ENCODE measurements at regions not wholly inside any gene's neighbourhood (a gene's known extent, or its start where the extent isn't known, plus 50 kb on each side); places are given as distances from the start of the nearest gene placed in this dataset.

DNA sequence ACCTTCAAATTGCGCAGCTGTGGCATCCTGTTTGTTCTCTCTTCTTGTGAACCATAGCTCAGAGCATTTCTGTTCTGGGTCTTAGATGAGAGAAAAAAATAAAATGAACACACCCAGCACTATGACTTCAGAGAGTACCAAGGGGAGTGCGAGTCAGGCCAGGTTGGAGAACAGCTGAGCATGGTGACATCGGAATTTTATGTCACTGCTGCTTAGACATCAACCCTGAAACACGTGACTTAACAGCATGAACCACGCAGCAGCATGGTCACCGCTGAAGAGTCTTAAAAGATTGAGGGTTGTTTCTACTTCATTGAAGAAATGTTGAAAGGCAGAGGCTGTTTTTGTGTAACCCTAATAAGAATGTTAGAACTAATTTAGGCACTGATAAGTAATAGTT, 288.8 kb upstream of the SOX11 start:
- DNase-seq (ENCODE audit: low read depth) = no peak

DNA sequence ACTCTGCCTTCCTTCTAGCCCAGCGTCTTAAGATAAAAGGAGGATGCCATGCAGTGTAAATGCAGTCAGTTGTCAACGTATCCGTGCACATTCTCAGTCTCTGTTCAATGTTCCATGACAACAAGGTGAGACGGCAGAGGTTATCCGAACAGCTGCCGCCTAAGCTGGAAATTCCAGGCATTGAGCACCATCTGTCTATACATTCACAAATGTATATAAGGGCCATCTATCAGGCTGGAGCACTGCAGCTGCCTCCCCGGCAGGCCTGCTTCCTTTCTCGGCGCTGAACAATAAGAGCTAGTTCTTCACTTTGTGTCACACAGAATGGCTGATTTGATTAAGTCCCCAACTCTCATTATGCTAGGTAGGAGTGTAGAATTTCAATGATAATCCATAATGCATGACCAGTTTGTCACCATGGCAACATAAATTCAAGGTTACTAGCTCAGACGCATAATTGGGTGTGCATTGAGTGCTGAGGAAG, 282.2 kb upstream of the SOX11 start:
- no peak for DNase-seq (ENCODE audit: low read depth)

DNA sequence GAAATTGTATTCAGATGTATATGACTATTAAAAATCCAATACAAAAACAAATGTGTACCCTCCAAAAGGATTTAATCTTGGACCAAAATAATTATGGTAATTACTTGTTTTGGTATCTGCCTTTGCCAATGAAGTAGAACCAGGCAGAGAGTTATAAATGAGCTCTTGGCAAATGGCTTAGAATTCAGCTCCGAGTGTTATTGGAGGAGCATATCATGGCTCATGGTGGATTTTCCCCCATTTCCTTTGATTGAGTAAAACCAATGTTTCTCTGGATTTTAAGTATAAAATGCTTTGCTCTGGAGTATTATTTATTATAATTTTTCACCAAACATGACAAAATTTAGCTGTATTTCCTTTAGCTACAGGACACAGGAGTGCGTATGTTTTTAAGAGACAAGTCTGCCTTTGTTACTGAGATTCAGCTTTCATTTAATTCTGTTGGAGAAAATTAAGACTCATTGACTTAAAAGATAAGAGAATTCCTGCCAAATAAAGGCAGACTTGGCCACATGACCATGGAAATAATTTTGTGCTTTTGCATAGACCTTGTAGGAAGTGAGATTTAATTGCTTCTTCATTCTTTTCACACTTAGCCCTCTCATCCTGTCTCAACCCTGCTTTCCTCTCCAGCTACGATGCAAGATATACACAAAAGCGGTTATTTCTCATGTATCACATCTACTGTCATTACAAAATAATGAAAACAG, 281.0 kb upstream of the SOX11 start:
- no peak for DNase-seq (ENCODE audit: low read depth)

DNA sequence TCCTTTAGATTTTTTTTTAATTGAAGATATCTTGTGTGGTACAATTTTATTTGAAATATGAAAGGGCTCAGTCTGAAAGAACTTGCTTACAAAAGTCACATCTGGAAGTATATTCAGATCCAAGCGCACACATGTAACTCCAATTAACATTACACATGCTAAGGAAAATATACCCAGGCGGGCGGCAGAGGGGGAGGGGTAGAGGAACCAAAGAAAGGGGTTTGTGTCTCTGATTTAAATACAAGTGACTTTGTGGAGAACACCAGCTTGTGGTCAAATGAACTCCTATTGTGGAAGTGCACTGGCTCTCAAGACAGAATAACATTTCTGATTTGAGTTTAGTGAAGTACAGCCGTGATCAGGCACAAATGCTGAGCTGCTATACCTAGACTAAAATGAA, 280.2 kb upstream of the SOX11 start:
- no peak for DNase-seq (ENCODE audit: low read depth)

DNA sequence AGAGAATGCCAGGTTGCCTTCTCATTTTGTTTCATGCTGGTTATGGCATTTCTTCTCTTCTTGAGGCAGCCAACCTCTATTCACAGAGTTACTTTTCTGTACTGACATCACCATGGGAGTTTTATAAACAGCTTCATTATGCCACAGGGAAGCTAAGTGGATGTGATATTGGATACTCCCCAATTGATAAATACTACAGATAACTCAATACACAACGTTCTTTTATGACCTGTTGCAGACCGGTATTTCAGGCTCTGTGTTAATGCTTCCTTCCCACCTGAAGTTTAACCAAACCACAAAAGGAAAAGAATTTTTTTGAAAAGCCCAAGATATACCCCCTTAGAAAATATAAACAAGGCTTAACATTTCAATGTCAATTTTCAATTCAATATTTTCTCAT, 258.3 kb upstream of the SOX11 start:
- no peak for DNase-seq (ENCODE audit: low read depth)

DNA sequence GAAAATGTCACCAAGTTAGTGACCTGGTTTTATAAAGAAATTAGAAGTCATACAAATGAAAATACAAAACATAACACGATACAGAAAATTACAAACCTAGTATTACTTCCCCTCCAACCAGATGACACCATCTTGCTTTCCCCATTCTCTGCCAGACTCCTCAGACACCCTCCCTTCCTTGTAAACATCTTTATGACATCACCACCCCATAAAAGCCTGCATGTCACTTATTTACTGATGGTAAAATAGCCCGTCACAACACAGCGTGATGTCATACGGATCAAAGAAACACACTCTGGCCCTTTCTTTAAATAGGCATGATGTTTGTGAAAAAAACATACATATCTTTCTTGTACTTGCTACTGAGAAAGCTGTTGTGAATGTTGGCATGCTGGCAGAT, 254.8 kb upstream of the SOX11 start:
- no peak for DNase-seq (ENCODE audit: low read depth)

DNA sequence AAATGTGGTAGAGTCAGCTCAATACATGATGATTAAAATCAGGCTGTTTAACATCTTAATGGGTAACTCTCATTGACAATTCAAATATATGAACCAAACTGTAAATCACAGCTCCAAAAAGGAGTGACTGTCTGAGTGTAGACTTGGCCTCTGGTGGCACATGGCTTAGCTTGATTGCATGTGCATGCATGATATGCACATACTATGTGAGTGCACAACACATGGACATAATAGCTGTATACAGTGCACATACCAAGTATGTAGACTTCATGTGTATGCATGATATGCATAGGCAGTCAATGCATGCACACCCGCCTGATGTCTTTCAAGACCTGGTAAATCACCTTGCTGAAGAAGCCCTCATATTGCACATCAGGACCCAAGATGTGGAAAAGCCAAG, 252.0 kb upstream of the SOX11 start:
- no peak for DNase-seq (ENCODE audit: low read depth)

DNA sequence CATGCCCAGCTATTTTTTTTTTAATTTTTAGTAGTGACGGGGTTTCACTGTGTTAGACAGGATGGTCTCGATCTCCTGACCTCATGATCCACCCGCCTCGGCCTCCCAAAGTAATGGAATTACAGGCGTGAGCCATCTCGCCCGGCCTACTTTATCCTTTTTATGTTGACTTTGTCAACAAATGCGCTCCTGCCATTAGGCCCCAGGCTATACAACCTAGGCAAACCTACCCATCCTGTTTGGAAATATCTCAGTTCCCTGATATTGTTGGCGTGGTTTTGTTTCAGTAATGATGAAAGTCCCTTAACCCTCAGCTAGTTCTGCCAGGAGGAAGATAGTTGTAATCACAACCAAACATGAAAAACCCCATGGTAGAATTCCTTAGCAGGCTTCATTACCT, 249.4 kb upstream of the SOX11 start:
- DNase-seq (ENCODE audit: low read depth) = no peak

DNA sequence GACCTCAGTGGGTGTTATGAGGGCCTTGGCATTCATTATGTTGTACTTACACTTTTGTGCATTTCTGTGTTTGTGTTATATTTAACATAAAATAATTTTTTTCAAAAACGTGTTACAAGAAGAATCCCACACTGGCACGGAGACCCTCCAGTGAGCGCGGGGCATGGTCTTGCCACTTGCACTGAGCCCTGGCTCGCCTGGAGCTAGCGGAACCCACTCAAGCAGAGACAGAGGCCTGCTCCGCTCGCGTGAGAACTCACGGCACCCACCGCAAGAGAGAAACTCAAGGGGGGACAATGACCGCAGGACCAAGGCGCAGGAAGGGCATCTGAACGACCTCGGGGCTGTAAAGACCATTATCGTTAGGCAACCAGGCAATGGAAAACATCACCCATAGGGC, 248.0 kb upstream of the SOX11 start:
- DNase-seq (ENCODE audit: low read depth) = no peak

DNA sequence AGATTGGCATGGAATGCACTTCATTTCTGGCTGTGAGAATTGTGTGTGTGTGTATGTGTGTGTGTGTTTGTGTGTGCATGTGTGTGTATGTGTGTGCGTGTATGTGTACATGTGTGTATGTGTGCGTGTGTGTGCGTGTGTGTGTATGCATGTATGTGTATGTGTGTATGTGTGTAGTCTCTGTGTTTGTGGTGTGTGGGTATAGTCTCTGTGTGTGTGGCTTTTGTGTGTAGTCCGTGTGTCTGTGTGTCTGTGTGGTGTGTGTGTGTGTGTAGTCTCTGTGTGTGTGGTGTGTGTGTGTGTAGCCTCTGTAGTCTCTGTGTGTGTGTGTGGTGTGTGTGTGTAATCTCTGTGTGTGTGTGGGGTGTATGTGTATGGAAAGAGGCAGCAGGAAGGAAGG, 247.3 kb upstream of the SOX11 start:
- DNase-seq (ENCODE audit: low read depth) = no peak

DNA sequence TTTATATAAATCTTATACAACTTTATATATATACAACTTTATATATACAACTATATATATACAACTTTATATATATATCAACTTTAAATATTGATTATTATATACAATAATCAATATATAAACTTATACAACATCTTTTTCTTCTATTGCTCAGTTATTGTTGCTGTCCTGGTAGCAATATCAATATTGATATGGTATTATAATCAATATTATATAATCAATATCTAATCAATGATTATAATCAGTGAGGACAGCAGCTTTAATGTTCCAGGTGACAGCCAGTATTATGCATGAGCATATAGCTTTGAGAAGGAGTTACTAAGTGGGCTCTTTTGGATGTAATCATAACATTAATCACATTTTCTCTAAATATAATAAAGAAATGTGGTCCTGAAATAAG, 242.3 kb upstream of the SOX11 start:
- DNase-seq (ENCODE audit: low read depth) = no peak

DNA sequence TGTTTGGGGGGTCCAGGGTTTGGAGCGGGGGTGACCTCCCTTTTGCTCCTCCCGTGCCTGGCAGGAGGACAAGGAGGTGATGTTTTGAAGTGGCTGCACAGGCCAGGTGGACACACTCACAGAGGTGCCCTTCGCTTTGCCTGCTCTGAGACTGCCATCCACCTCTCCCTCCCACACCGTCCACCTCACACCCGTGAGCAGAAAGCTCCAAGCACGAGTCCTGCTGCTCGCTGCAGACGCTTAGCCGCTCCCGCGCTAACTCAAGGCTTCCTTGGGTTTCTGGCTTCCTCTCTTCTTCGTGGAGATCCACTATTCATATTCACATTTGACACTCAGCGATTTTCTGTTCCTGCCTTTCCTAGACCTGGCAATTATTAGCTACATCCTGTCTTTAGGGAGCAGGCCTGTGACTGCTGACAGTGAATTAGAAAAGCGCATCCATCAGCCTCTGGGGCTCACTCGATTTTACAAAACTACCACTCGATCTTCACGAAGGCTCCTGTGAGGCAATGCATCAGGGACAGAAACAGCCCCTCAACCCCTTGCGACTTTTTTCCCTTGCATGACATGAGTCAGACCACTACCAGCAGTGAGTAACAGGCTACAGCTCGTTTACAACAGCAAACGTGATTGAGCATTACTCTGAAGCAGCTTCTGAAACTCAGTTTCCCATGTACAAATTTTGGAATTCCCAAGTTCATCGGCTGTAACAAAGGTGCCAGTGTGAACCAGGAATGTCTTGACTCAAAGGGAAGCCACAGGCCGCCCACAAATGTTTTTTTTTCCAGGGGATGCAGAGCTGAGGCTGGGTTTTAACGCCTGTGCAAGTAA, 238.7 kb upstream of the SOX11 start:
- peak; percentile 43 for DNase-seq (ENCODE audit: low read depth)

DNA sequence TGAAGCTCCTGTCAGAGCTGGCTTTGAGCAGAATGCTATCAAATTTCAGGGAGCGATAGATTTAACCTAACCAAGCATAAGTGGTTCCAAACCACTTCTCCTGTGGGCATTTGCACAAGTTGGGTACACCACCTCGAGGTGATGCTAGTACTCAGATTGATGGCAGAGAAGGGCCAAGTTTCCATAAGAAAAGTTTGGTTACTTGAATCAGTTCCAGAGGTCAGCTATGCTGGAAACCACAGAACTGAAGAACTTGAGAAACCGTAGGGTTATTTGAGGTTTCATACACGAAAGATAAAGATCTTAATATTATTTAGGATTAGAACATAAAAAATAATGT, 238.2 kb upstream of the SOX11 start:
- DNase-seq (ENCODE audit: low read depth) = no peak

DNA sequence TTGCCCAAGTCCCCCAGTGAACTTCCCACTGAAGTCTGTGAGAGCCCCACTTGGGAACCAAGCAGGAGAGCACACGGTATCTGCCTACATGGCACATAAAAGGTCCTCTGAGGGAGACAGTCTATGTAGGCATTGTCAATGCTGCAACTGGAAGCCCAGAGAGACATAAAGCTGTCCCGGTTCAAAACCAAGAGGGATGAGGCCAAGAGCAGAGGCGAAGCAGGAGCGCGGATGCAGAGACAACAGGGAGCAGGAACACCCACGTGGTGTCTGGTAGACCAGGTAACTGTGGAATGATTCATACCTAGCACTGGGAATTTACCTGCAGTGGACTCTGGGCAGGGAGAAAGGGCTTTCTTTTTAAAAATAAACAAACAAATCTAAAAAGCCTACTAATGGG, 233.1 kb upstream of the SOX11 start:
- no peak for DNase-seq (ENCODE audit: low read depth)

DNA sequence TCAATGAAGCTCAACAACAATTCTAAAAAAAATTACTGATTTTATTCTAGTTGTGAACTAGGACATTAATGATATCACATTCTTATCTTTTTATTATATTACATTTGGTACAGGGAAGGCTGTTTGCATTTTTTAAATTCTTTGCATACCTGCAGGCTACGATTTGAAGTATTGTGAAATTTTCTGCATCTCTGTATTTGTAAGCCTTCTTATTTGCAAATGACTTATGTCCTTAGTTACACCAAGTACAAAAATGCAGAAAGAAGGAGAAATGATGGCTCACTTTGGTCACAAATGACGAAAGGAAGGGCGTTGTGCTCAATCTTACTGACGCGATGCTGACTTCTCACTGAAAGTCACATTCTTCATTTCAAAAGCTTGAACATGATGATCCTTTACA, 227.5 kb upstream of the SOX11 start:
- no peak for DNase-seq (ENCODE audit: low read depth)

DNA sequence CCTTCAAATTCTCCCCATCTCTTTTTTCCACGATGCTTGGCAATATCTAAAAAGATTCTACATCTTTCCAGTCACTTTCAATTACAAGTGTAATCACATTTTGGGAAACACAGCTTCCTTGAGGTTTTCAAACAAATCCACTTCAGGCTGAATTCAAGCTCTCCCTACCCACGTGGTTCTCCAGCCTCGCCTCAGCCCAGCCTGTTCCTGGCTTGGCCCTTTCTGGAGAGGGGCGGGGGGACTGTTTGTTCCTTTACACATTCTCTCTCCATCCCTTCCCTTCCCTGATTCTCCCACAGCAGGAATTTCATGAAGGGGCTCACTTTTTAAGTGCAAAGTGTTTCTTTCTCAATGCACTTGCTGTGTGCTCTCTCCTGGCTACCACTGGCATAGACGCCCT, 226.3 kb upstream of the SOX11 start:
- DNase-seq (ENCODE audit: low read depth) = no peak

DNA sequence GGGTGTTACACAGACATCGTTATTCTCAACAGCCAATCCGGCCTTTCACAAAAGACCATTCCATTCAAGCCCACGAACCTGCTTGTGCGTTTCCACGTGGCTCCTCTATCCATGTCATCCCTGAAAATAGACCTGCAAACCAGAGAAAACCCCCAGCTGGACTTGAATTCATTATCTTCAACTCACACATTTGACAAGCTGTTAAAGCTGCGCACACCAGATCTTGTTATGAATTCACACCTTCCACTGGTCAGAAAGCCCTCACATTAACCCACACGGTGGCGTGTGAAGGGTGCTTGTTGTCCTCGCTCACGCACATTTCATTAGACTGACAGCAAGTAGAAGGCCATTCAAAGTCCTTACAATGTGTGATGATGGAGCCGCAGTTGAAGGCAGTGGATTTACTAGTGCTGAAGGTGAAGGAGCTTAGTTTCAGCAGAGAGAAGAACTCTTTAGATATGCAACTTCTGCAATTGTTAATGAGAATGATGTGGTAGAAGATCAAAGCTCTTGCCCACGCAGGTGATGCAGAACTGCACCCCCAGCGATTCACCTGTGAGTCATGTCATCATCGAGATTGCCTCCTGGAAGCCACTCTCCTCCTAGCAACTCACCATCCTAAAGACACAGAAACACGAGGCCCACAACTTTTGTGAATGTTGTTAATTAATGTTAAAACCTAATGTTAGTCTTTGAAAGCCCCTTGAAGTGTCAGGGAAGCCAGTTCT, 224.8 kb upstream of the SOX11 start:
- DNase-seq (ENCODE audit: low read depth) = no peak

DNA sequence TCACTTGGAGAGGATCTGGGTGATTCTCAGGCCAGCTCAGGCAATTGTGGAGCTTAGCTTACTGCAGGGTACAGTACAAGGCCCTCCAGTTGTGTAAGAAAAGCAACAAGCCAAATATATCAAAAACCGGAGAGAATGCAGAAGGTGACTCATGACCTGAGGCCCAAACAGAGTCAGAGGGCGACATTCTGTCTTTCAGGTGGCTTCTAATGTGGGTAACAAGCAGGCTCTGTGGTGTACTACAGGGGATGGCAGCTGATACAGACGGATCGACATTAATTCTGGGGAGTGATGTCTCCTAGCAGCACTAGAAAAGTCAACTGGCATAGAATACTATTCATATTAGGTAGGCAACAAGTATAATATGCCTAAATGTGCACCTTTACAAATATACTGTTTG, 219.5 kb upstream of the SOX11 start:
- no peak for DNase-seq (ENCODE audit: low read depth)

DNA sequence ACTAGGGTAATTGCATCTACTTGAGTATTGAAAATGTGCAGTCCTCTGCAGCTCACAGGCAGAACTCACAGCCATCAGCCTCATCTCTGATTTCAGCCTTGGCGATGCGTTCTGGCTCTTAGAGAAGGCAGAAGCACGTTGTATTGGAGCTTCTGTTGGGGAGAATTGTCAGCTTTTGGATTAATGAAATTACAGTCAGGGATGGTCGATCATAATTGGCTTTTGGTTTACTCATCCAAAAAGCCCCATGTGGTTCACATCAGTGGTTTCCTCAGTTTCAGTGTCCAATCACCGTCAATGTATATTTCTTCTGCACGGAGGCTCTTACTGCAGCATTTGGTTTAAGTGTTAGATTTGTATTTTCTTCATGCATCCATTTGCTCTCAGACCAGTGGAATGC, 218.5 kb upstream of the SOX11 start:
- DNase-seq (ENCODE audit: low read depth) = no peak

DNA sequence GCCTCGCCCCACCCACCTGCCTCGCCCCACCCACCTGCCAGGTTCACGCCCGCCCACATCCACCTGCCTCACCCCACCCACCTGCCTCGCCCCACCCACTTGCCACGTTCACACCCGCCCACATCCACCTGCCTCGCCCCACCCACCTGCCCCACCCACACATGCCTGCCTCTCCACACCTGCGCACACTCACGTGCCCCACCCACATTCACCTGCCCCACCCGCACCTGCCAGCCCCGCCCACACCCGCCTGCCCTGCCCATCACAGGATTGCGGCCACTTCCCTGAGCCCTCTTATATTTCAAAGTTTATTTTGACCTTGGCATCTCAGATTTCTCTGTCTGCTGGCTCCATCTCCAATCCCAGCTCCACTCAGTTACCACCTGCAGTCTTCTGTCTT, 217.5 kb upstream of the SOX11 start:
- DNase-seq (ENCODE audit: low read depth) = no peak

DNA sequence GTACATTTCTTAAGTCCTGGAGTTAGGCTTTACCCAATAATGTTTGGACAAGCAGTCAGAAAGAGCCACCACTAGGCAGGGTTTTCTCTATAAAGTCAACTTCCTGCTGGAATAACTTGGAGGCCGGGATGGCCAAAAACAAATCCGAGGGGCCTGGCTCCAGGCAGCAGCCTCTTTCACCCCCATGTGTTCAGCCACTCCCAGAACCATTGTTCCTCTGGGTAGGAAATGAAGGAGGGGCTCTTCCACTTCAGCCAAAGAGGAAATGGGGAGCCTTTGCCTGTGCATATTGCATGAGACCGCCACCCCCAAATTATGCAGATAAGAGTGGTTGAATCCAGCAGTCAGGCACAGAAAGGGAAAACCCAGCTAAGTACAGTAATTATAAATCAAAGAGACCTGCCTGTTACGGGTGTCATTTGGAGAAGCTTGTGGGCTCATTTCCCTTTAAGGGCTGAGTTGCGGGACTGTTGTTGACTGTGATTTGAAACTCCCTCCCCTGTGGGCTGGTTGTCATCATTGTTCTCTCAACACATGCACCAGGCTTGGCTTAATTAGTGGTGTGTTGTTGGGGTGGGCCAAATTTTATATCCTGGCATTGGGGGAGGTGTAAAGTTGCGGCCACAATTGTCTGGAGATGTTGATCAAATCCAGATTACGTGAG, 212.8 kb upstream of the SOX11 start:
- DNase-seq (ENCODE audit: low read depth) = no peak

DNA sequence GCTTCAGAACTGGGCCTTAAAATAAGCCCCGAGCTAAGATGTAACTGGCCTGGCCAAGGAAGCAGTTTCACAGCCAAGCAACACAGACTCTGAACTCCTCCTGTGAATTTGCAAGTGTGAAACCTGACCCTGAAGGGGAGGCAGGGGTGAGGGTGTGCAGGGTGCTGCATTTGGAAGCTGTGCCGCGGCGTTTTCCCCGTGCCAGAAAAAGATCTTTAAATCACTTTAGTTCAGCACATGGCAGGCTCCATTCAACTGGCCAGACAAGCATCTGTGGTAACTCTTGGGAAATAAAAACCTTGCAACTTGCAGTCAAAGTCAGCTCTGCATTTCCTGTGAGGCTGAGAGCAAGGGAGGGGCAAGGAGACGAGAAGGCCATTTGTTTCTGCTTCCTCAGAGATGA, 209.3 kb upstream of the SOX11 start:
- DNase-seq (ENCODE audit: low read depth) = peak; percentile 8

DNA sequence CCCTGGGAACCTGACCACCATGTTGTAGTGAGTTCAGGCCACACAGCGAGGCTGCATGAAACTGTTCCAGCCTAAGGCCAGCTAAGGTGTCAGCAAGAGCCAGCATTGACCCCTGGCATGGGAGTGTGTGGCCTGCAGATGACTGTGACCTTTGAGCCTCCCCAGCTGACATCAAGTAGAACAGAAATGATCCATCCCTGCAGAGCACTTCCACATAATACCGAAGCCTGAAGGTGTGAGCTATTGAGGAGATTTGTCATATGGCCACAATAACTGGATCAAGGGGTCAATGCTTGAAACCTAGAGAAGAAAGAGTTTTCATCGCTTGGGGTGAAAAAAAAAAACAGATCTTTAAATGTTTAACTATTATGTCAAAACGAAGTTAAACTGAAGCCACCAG, 207.3 kb upstream of the SOX11 start:
- DNase-seq (ENCODE audit: low read depth) = no peak

All from iris pigment epithelial cell (primary cell).